ENCODE measurements at regions not wholly inside any gene's neighbourhood (a gene's known extent, or its start where the extent isn't known, plus 50 kb on each side); places are given as distances from the start of the nearest gene placed in this dataset.

- no peak overlapping the region for H2AFZ ChIP-seq (ENCODE audit: low read length)
- no peaks in the 10 kb centered on the region for H3K27me3 ChIP-seq (ENCODE audit: control insufficient read depth, insufficient read depth, low read length)
- TF ChIP-seq, protein P1, sequence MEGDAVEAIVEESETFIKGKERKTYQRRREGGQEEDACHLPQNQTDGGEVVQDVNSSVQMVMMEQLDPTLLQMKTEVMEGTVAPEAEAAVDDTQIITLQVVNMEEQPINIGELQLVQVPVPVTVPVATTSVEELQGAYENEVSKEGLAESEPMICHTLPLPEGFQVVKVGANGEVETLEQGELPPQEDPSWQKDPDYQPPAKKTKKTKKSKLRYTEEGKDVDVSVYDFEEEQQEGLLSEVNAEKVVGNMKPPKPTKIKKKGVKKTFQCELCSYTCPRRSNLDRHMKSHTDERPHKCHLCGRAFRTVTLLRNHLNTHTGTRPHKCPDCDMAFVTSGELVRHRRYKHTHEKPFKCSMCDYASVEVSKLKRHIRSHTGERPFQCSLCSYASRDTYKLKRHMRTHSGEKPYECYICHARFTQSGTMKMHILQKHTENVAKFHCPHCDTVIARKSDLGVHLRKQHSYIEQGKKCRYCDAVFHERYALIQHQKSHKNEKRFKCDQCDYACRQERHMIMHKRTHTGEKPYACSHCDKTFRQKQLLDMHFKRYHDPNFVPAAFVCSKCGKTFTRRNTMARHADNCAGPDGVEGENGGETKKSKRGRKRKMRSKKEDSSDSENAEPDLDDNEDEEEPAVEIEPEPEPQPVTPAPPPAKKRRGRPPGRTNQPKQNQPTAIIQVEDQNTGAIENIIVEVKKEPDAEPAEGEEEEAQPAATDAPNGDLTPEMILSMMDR (conservative IDR thresholded peaks at IDR 0.05 in 1 of 2, IDR thresholded peaks at IDR 0.05 in 1 of 2; ENCODE audit: low read depth in 1 of 2, low read length in 2 of 2) = no peak
- TF ChIP-seq EZH2 (IDR thresholded peaks at IDR 0.05; ENCODE audit: low read length, missing control alignments) = no peak
- no peaks in the 10 kb centered on the region for H3K4me1 ChIP-seq (ENCODE audit: control insufficient read depth, extremely low read depth, insufficient read depth, low read length)
- no peak overlapping the region for H3K9ac ChIP-seq (ENCODE audit: insufficient read depth, low read length)
- H4K20me1 ChIP-seq (ENCODE audit: control insufficient read depth, extremely low read depth, insufficient read depth, low read length) = no peaks in the 10 kb centered on the region
- no peak overlapping the region for H3K4me3 ChIP-seq (replicated peaks in 1 of 4; ENCODE audit: control extremely low read depth in 1 of 4, insufficient read depth in 1 of 4, low read depth in 3 of 4, low read length in 4 of 4)
- H3K79me2 ChIP-seq (ENCODE audit: control insufficient read depth, insufficient read depth, low read length) = no peaks in the 10 kb centered on the region
- no peaks in the 10 kb centered on the region for H3K9me3 ChIP-seq (ENCODE audit: control insufficient read depth, insufficient read depth, low read depth, low read length)
- H3K4me2 ChIP-seq (ENCODE audit: extremely low read depth, insufficient read depth, low read length) = no peak overlapping the region
- no peak overlapping the region for H3K27ac ChIP-seq (ENCODE audit: insufficient read depth, low read length)
- DNase-seq (ENCODE audit: low read depth in 2 of 2) = no peak
- H3K36me3 ChIP-seq (ENCODE audit: control insufficient read depth, insufficient read depth, low read length) = no peaks in the 10 kb centered on the region
Measured at GRCh38 chr13:111539791-111540446, 219.5 kb downstream of the TEX29 start.

DNA sequence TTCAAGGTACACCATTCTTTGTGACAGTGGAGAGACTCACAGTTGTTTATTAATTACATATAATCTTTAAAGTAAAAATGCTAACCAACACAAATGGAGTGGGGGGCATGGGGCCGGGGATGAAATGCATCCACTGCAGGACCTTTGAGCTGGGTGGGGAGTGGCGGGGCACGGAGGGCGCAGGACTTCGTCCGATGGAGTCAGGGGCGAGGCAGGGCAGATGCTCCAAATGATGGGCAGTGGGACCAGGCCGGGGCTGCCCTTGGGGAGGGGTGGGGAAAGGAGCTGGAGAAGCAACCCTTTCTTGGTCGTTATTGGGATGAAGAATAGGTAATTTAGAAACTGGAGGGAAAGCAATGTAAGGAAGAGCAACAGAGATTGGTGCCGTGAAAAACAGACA lies 220.0 kb downstream of the TEX29 start:
- no peaks in the 10 kb centered on the region for H4K20me1 ChIP-seq (ENCODE audit: control insufficient read depth, extremely low read depth, insufficient read depth, low read length)
- H3K4me3 ChIP-seq (replicated peaks in 1 of 4; ENCODE audit: control extremely low read depth in 1 of 4, insufficient read depth in 1 of 4, low read depth in 3 of 4, low read length in 4 of 4) = no peak overlapping the region
- no peak overlapping the region for H3K4me2 ChIP-seq (ENCODE audit: extremely low read depth, insufficient read depth, low read length)
- no peak overlapping the region for H3K27ac ChIP-seq (ENCODE audit: insufficient read depth, low read length)
- no peaks in the 10 kb centered on the region for H3K36me3 ChIP-seq (ENCODE audit: control insufficient read depth, insufficient read depth, low read length)
- H3K4me1 ChIP-seq (ENCODE audit: control insufficient read depth, extremely low read depth, insufficient read depth, low read length) = no peaks in the 10 kb centered on the region
- no peak overlapping the region for H3K9ac ChIP-seq (ENCODE audit: insufficient read depth, low read length)
- no peaks in the 10 kb centered on the region for H3K79me2 ChIP-seq (ENCODE audit: control insufficient read depth, insufficient read depth, low read length)
- TF ChIP-seq EZH2 (IDR thresholded peaks at IDR 0.05; ENCODE audit: low read length, missing control alignments) = no peak
- TF ChIP-seq, protein P1 (conservative IDR thresholded peaks at IDR 0.05 in 1 of 2, IDR thresholded peaks at IDR 0.05 in 1 of 2; ENCODE audit: low read depth in 1 of 2, low read length in 2 of 2) = no peak
- H3K9me3 ChIP-seq (ENCODE audit: control insufficient read depth, insufficient read depth, low read depth, low read length) = no peaks in the 10 kb centered on the region
- H3K27me3 ChIP-seq (ENCODE audit: control insufficient read depth, insufficient read depth, low read length) = no peaks in the 10 kb centered on the region
- DNase-seq (ENCODE audit: low read depth in 2 of 2) = no peak
- H2AFZ ChIP-seq (ENCODE audit: low read length) = no peak overlapping the region

DNA sequence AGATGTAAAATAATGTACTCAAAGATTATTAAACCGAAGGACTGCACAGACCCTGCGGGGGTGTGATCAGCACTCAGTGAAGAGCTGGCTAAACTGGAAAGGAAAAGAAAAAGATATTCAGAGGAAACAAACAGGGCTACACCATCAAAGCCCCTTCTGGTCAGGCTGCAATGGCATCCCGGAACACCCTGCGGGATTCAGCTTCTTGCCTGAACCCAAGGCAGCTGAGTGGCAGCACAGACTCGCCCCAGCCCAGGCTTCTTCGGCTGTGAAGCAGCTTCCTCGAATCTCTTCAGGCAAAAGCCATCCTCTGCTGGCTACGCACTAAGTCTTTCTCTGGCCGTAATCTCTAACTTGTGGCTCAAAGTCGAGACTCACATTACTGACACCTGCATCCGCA lies 220.9 kb downstream of the TEX29 start:
- no peak overlapping the region for H3K27ac ChIP-seq (ENCODE audit: insufficient read depth, low read length)
- H3K79me2 ChIP-seq (ENCODE audit: control insufficient read depth, insufficient read depth, low read length) = no peaks in the 10 kb centered on the region
- no peak overlapping the region for H3K9ac ChIP-seq (ENCODE audit: insufficient read depth, low read length)
- H3K9me3 ChIP-seq (ENCODE audit: control insufficient read depth, insufficient read depth, low read depth, low read length) = no peaks in the 10 kb centered on the region
- no peak for DNase-seq (ENCODE audit: low read depth in 2 of 2)
- no peaks in the 10 kb centered on the region for H4K20me1 ChIP-seq (ENCODE audit: control insufficient read depth, extremely low read depth, insufficient read depth, low read length)
- H3K36me3 ChIP-seq (ENCODE audit: control insufficient read depth, insufficient read depth, low read length) = no peaks in the 10 kb centered on the region
- H3K4me1 ChIP-seq (ENCODE audit: control insufficient read depth, extremely low read depth, insufficient read depth, low read length) = no peaks in the 10 kb centered on the region
- no peak overlapping the region for H2AFZ ChIP-seq (ENCODE audit: low read length)
- no peak overlapping the region for H3K4me3 ChIP-seq (replicated peaks in 1 of 4; ENCODE audit: control extremely low read depth in 1 of 4, insufficient read depth in 1 of 4, low read depth in 3 of 4, low read length in 4 of 4)
- TF ChIP-seq, protein P1 (conservative IDR thresholded peaks at IDR 0.05 in 1 of 2, IDR thresholded peaks at IDR 0.05 in 1 of 2; ENCODE audit: low read depth in 1 of 2, low read length in 2 of 2) = no peak
- no peak overlapping the region for H3K4me2 ChIP-seq (ENCODE audit: extremely low read depth, insufficient read depth, low read length)
- no peaks in the 10 kb centered on the region for H3K27me3 ChIP-seq (ENCODE audit: control insufficient read depth, insufficient read depth, low read length)
